ENCODE measurements at regions not wholly inside any gene's neighbourhood (a gene's known extent, or its start where the extent isn't known, plus 50 kb on each side); places are given as distances from the start of the nearest gene placed in this dataset.

GRCh38 chr12:33834672-33835071 lies 187.6 kb upstream of the ALG10 start:
- no peak overlapping the region for H3K4me3 ChIP-seq
- WGBS (ENCODE audit: missing lambda C conversion rate): 77% methylated on average over 1 of the region's 1 CpG

DNA sequence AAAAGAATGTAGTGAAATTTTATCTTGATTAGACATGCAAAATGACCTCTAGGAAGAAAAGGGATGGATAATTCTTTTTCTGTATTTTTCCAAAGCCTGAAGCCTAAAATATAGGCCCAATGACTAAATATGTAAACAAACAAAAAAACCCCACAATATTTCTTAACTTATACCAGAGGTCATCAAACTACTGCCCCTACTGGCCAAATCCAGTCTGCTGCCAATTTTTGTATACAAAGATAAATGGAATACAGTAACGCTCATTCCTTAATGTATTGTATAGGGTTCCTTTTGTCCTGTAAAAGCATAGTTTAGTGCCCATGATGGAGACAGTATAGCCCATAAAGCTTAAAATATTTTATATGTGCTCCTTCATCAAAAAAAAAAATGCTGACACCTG lies 145.7 kb upstream of the ALG10 start:
- Histone ChIP-seq H3K4me3 (no peak overlapping the region), H3K27ac (no peak overlapping the region), H3K9me3 (no peaks in the 10 kb centered on the region), H3K4me1 (no peaks in the 10 kb centered on the region), H3K4me2 (no peak overlapping the region)
- TF ChIP-seq RFX5 (IDR thresholded peaks at IDR 0.05): no peak
- no peak for TF ChIP-seq POLR2A (IDR thresholded peaks at IDR 0.05; ENCODE audit: low read length)
- no peak for TF ChIP-seq TP53 (CRISPR knock-in tag; IDR thresholded peaks at IDR 0.05)
- no peak for TF ChIP-seq KDM1A (IDR thresholded peaks at IDR 0.05; ENCODE audit: low read depth)
- TF ChIP-seq ZNF302 (CRISPR knock-in tag; IDR thresholded peaks at IDR 0.05): no peak
- no peak for TF ChIP-seq EP300 (IDR thresholded peaks at IDR 0.05)
- TF ChIP-seq CHD2 (IDR thresholded peaks at IDR 0.05; ENCODE audit: low read length, partially characterized antibody): no peak
- TF ChIP-seq ZSCAN20 (CRISPR knock-in tag; IDR thresholded peaks at IDR 0.05): no peak
- no peak for TF ChIP-seq CEBPB (IDR thresholded peaks at IDR 0.05)
- no peak for TF ChIP-seq JUN (IDR thresholded peaks at IDR 0.05)
- TF ChIP-seq RAD21 (conservative IDR thresholded peaks at IDR 0.05 in 1 of 2, IDR thresholded peaks at IDR 0.05 in 1 of 2): no peak
- TF ChIP-seq EHMT2 (IDR thresholded peaks at IDR 0.05; ENCODE audit: low read depth): no peak
- no peak for TF ChIP-seq MYC (IDR thresholded peaks at IDR 0.05; ENCODE audit: borderline replicate concordance, low read length)
- TF ChIP-seq FOXS1 (CRISPR knock-in tag; IDR thresholded peaks at IDR 0.05): no peak
- ChIA-PET POLR2A (no interaction called here), CTCF (interaction anchor here (0.7 kb wide), 2 partner anchors 697 to 994 kb away, joined by 3 read pairs; no protein-coding TSS in a partner anchor)
- FAIRE-seq (no peak), ATAC-seq (no peak), DNase-seq (ENCODE audit: low read depth in 1 of 2, low spot score in 1 of 2) (no peak)
- 50% methylated on average over 1 of the region's 1 CpG for WGBS (ENCODE audit: missing lambda C conversion rate)

More at GRCh38 chr12:33834672-33835071, 187.6 kb upstream of the ALG10 start:
- FAIRE-seq: no peak
- no peak for ATAC-seq
- DNase-seq (ENCODE audit: low read depth in 1 of 2, low spot score in 1 of 2): no peak
- no peak overlapping the region for H3K4me2 ChIP-seq
- CTCF ChIA-PET: no interaction called here
- TF ChIP-seq NPAS2 (CRISPR knock-in tag; IDR thresholded peaks at IDR 0.05; ENCODE audit: borderline replicate concordance) (no peak), NR3C1 (IDR thresholded peaks at IDR 0.05) (no peak), ATOH8 (CRISPR knock-in tag; IDR thresholded peaks at IDR 0.05; ENCODE audit: low read depth) (no peak), KDM1A (IDR thresholded peaks at IDR 0.05; ENCODE audit: low read depth) (no peak), HMGXB4 (CRISPR knock-in tag; IDR thresholded peaks at IDR 0.05; ENCODE audit: borderline replicate concordance) (no peak), HEYL (CRISPR knock-in tag; IDR thresholded peaks at IDR 0.05) (no peak), FOSB (CRISPR knock-in tag; IDR thresholded peaks at IDR 0.05) (no peak), REST (IDR thresholded peaks at IDR 0.05) (no peak)
- TF ChIP-seq, protein P1, sequence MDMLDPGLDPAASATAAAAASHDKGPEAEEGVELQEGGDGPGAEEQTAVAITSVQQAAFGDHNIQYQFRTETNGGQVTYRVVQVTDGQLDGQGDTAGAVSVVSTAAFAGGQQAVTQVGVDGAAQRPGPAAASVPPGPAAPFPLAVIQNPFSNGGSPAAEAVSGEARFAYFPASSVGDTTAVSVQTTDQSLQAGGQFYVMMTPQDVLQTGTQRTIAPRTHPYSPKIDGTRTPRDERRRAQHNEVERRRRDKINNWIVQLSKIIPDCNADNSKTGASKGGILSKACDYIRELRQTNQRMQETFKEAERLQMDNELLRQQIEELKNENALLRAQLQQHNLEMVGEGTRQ (IDR thresholded peaks at IDR 0.05): no peak
- no peak overlapping the region for H3K27ac ChIP-seq
- POLR2A ChIA-PET: no interaction called here
- no peaks in the 10 kb centered on the region for H3K4me1 ChIP-seq
- H3K9me3 ChIP-seq: no peaks in the 10 kb centered on the region
